Endothelial cell of umbilical vein (primary cell): ENCODE measurements at regions not wholly inside any gene's neighbourhood (a gene's known extent, or its start where the extent isn't known, plus 50 kb on each side); places are given as distances from the start of the nearest gene placed in this dataset.

Experiments
- CTCF ChIP-seq, 2 donors: IDR thresholded peaks; 1 replicate in 1 of 2; 2 replicates in 1 of 2; pipeline ENCODE4 v1.5.1; 2011; ENCODE audit warnings: low read length in 2 of 2, mild to moderate bottlenecking in 2 of 2, moderate library complexity in 2 of 2, control low read depth in 1 of 2, inconsistent platforms in 1 of 2, low read depth in 1 of 2; ENCODE audit not compliant: insufficient read depth in 1 of 2; ENCODE audit errors: extremely low read depth in 1 of 2
- EZH2 ChIP-seq: IDR thresholded peaks from 2 replicates; pipeline ENCODE4 v1.6.1; 2012; ENCODE audit warnings: borderline replicate concordance, low read depth, mild to moderate bottlenecking, moderate library complexity, low read length, inconsistent platforms; ENCODE audit not compliant: severe bottlenecking
- FOS ChIP-seq: IDR thresholded peaks from 2 replicates; pipeline ENCODE4 v1.6.1; 2011; ENCODE audit warnings: mild to moderate bottlenecking, low read length, moderate library complexity, borderline replicate concordance; ENCODE audit not compliant: insufficient read depth
- GATA2 ChIP-seq: IDR thresholded peaks from 2 replicates; pipeline ENCODE4 v1.7.0; 2011; ENCODE audit warnings: low read depth, mild to moderate bottlenecking, moderate library complexity, mixed read lengths, low read length; ENCODE audit not compliant: insufficient read length, insufficient read depth
- JUN ChIP-seq: IDR thresholded peaks from 2 replicates; pipeline ENCODE4 v1.6.1; 2011; ENCODE audit warnings: borderline replicate concordance, low read depth; ENCODE audit not compliant: insufficient read length, insufficient read depth
- MAX ChIP-seq: IDR thresholded peaks from 2 replicates; pipeline ENCODE4 v1.6.1; 2011; ENCODE audit not compliant: insufficient read depth, insufficient read length
- MYC ChIP-seq: IDR thresholded peaks from one replicate; pipeline ENCODE4 v1.6.1; 2011; ENCODE audit warnings: mild to moderate bottlenecking, low read depth, low read length
- POLR2A ChIP-seq: IDR thresholded peaks from 2 replicates; pipeline ENCODE4 v1.6.1; 2012; ENCODE audit warnings: low read depth, mild to moderate bottlenecking, control low read depth, low read length
- POLR2AphosphoS5 ChIP-seq: IDR thresholded peaks from 2 replicates; pipeline ENCODE4 v1.6.1; 2012; ENCODE audit warnings: low read depth, mild to moderate bottlenecking, control low read depth, low read length, moderate library complexity; ENCODE audit not compliant: insufficient read depth

- no peak for TF ChIP-seq CTCF (IDR thresholded peaks at IDR 0.05; ENCODE audit: extremely low read depth in 1 of 2, insufficient read depth in 1 of 2, low read depth in 1 of 2, low read length in 2 of 2)
- TF ChIP-seq EZH2: no peak
- TF ChIP-seq POLR2A: no peak
- TF ChIP-seq POLR2AphosphoS5: no peak
- no peak for TF ChIP-seq MAX
- TF ChIP-seq MYC: no peak
- TF ChIP-seq GATA2: no peak
- no peak for TF ChIP-seq JUN
- no peak for TF ChIP-seq FOS
These were observed 462.5 kb downstream of the TNS3 start for GRCh38 chr7:47119261-47119865.
